ENCODE measurements at regions not wholly inside any gene's neighbourhood (a gene's known extent, or its start where the extent isn't known, plus 50 kb on each side); places are given as distances from the start of the nearest gene placed in this dataset.

GRCh38 chr1:8169364-8170058, 143.4 kb upstream of the ERRFI1 start (continued):
- TF ChIP-seq AFF4 (CRISPR knock-in tag; IDR thresholded peaks at IDR 0.05) (0 out of 2 replicates have a peak, but pooled peaks have one; percentile 10), BHLHE40 (IDR thresholded peaks at IDR 0.05; ENCODE audit: low read length) (peak; percentile 91), TP53 (CRISPR knock-in tag; conservative IDR thresholded peaks at IDR 0.05) (no peak), ETV5 (CRISPR knock-in tag; IDR thresholded peaks at IDR 0.05; ENCODE audit: borderline replicate concordance) (peak; percentile 83; the same call in 1 of the 2 replicates), DPF2 (CRISPR knock-in tag; IDR thresholded peaks at IDR 0.05; ENCODE audit: borderline replicate concordance, low read depth) (no peak), TEAD3 (CRISPR knock-in tag; optimal IDR thresholded peaks at IDR 0.05; ENCODE audit: borderline replicate concordance) (peak; percentile 29), ZC3H4 (CRISPR knock-in tag; IDR thresholded peaks at IDR 0.05; ENCODE audit: borderline replicate concordance) (peak; percentile 57; the same call in 1 of the 2 replicates), SRSF4 (IDR thresholded peaks at IDR 0.05; ENCODE audit: low read depth, low read length, poor library complexity, severe bottlenecking) (no peak), NCOA2 (CRISPR knock-in tag; IDR thresholded peaks at IDR 0.05) (peak; percentile 54; the same call in 1 of the 2 replicates), POLR2A (IDR thresholded peaks at IDR 0.05; ENCODE audit: insufficient read depth in 1 of 2, low read depth in 2 of 2, low read length in 2 of 2) (peak in 1 of 2 experiments; percentile 43; a peak in 3 of 4 replicates)
